GM18498 (cell line): ENCODE measurements at regions not wholly inside any gene's neighbourhood (a gene's known extent, or its start where the extent isn't known, plus 50 kb on each side); places are given as distances from the start of the nearest gene placed in this dataset.
"Not testable (repeated sequence)": the region's sequence is repeated elsewhere in the genome, so short reads cannot be mapped to it uniquely, and the experiment has no call there.

ENCODE experiments used
- ATAC-seq: cut with Tn5 transposase; IDR thresholded peaks from one replicate; pipeline ENCODE4 v1.9.1; 2021; ENCODE audit warnings: mild to moderate bottlenecking, moderate library complexity; ENCODE audit not compliant: unreplicated experiment

DNA sequence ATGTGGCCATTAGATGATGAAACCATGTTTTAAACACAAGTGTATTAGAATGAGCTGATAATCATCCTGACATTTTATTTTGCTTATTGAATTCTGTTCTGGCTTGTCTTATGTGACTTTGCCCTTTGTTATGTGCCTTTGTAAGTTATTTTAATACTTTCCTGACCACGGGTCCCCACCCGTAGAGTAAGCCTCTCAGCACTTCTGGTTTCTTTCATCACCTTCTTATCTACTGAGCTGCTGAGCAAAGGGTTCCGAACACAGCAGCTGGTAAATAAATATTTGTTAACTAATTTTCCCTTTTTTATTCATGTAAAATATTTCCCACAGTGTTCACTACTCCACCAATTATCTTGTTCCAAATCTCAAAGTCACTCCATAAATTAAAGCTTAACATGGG is 1115.3 kb downstream of the SORCS3 start:
- ATAC-seq: no peak

DNA sequence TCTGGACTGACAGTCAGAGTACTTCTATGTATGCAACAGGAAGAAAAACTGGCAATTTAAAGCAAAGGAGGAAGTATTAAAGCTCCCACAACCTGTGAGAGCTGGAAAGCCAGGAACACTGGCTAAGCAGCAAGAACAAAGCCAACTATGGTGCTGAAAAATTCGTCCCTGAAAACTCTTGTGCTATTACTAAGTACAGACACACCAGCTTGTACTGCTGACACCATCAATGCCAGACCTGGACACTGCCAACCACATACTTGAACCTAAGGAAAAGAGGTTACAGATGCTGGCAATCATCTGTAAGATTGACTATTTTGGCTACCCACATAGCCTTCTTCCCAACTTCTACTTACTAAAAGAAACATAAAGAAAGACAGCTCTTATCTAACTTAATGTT is 1110.6 kb downstream of the SORCS3 start:
- ATAC-seq: no peak

- no peak for ATAC-seq
Observed at GRCh38 chr10:105745596-105746148, 1104.6 kb downstream of the SORCS3 start.

GRCh38 chr10:105743343-105744056 is 1102.4 kb downstream of the SORCS3 start:
- ATAC-seq: no peak

GRCh38 chr10:105742923-105743322 is 1101.8 kb downstream of the SORCS3 start:
- ATAC-seq: no peak

GRCh38 chr10:105742184-105742583 is 1101.1 kb downstream of the SORCS3 start:
- no peak for ATAC-seq

DNA sequence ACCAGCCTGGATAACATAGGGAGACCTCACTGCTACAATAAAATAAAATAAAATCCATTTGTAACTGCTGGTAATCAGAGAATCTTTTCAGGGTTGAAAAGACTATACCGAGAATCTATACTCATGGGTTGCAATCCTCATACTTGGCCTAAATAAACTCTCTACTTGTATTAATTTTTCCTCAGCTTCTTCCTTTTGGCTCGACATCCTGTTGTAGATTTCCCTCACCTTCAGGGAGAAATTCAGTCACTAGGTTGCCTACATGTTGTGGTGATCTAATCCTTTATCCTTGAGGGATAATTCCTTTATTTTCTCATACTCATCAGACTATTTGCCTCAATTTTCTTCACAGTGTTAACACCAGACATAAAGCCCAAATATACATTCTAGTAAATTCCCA is 1093.4 kb downstream of the SORCS3 start:
- no peak for ATAC-seq

DNA sequence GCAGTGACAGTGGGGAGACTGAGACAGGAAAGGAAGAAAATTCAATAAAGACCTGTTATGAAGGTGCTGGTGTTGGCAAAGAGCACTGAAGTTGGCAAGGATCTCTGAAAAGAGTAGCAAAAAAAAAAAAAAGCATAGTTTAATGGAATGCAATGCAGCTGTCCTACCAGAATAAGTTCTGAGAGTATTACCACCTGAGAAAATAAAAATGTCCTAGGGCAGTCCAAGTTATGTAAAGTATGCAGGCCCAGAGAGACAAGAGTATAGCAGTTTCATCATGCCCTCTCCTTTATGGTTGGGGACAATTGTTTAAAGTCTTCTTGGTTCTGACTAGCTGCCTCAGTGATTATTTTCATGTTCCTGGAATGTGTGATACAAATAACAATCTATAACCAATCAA is 1092.8 kb downstream of the SORCS3 start:
- no peak for ATAC-seq

GRCh38 chr10:105729428-105729827 is 1088.3 kb downstream of the SORCS3 start:
- no peak for ATAC-seq

- ATAC-seq: not testable (repeated sequence)
Observed at GRCh38 chr10:105727586-105727985, 1086.5 kb downstream of the SORCS3 start.

- no peak for ATAC-seq
Observed at GRCh38 chr10:105727131-105727530, 1086.0 kb downstream of the SORCS3 start.

DNA sequence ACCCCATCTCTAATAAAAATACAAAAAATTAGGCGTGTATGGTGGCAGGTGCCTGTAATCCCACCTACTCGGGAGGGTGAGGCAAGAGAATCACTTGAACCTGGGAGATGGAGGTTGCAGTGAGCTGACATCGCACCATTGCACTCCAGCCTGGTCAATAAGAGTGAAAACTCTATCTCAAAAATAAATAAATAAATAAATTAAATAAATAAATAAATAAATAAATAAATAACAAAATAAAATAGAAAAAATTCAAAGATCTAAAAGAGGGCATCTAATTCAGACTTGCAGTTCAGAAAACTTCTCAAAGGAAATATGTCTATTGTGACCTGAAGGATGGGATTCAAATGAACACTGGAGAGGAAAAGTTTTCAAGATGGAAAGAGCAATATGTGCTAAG is 1085.1 kb downstream of the SORCS3 start:
- ATAC-seq: no peak

- ATAC-seq: no peak
Observed at GRCh38 chr10:105725007-105725406, 1083.9 kb downstream of the SORCS3 start.

- ATAC-seq: no peak
Observed at GRCh38 chr10:105718207-105718995, 1077.3 kb downstream of the SORCS3 start.

GRCh38 chr10:105714728-105715127 is 1073.6 kb downstream of the SORCS3 start:
- ATAC-seq: no peak

- ATAC-seq: no peak
Observed at GRCh38 chr10:105707603-105708002, 1066.5 kb downstream of the SORCS3 start.

- no peak for ATAC-seq
Observed at GRCh38 chr10:105706281-105707026, 1065.4 kb downstream of the SORCS3 start.

GRCh38 chr10:105702211-105702610 is 1061.1 kb downstream of the SORCS3 start:
- no peak for ATAC-seq

- ATAC-seq: no peak
Observed at GRCh38 chr10:105700218-105700617, 1059.1 kb downstream of the SORCS3 start.

DNA sequence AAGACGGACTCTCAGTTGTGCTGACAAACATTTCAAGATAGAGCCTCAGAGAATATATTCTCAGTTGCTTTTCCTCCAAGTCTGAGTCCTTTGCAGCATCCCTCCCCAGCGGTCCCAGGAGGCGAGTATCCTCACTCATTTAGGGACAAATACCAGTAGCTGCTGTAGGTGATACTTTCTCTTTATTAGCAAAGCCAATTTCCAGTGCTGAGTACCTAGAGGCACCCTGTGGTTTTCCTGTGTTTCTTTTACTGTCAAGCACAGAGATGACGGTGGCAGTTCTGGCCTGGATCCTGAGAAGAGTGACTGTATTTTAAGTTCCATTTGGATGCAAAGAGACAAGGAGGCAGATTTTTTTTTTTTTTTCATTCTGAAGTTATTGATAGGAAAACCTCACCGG is 1058.4 kb downstream of the SORCS3 start:
- ATAC-seq: no peak

GRCh38 chr10:105698592-105698991 is 1057.5 kb downstream of the SORCS3 start:
- ATAC-seq: no peak
